OCI-LY7 (cell line): ENCODE measurements at regions not wholly inside any gene's neighbourhood (a gene's known extent, or its start where the extent isn't known, plus 50 kb on each side); places are given as distances from the start of the nearest gene placed in this dataset.

Experiments
- CTCF ChIP-seq: fragments of 200-600 bp; sonication (generic); conservative IDR thresholded peaks from 2 replicates; pipeline ENCODE4 v1.5.1; 2014; ENCODE audit warnings: mild to moderate bottlenecking, antibody characterized with exemption, low read length, moderate library complexity, mixed read lengths
- EZH2phosphoT487 ChIP-seq: fragments of 200-600 bp; sonication (generic); IDR thresholded peaks from 2 replicates; pipeline ENCODE4 v1.6.1; 2018; ENCODE audit warnings: low read depth, borderline replicate concordance, mild to moderate bottlenecking, mixed run types, antibody characterized with exemption, low read length, moderate library complexity, mixed read lengths

GRCh38 chr4:3629665-3630064 lies 97.4 kb upstream of the LRPAP1 start:
- TF ChIP-seq CTCF (no peak), EZH2phosphoT487 (no peak)
